OCI-LY1 (cell line): ENCODE measurements at regions not wholly inside any gene's neighbourhood (a gene's known extent, or its start where the extent isn't known, plus 50 kb on each side); places are given as distances from the start of the nearest gene placed in this dataset.

Source experiments
- H2AFZ ChIP-seq: fragments of 200-600 bp; sonication (generic), shearing (Covaris generic); 2 replicates; pipeline ENCODE4 v1.6.0; 2014; ENCODE audit warnings: antibody characterized with exemption, mild to moderate bottlenecking, low read length
- H3F3A ChIP-seq: fragments of 200-600 bp; sonication (generic), shearing (Covaris generic); 2 replicates; pipeline ENCODE4 v1.6.0; 2014; ENCODE audit warnings: mild to moderate bottlenecking, antibody characterized with exemption, low read length, moderate library complexity; ENCODE audit not compliant: insufficient read depth
- H3K27ac ChIP-seq: fragments of 200-600 bp; sonication (generic); 2 replicates; pipeline ENCODE4 v1.5.1; 2014; ENCODE audit warnings: low read length, mixed run types, mild to moderate bottlenecking, low read depth; ENCODE audit not compliant: poor library complexity, severe bottlenecking
- H3K27me3 ChIP-seq: fragments of 200-600 bp; sonication (generic); 2 replicates; pipeline ENCODE4 v1.6.0; 2014; ENCODE audit warnings: antibody characterized with exemption, mild to moderate bottlenecking, low read length, moderate library complexity; ENCODE audit not compliant: insufficient read depth
- H3K36me3 ChIP-seq: fragments of 200-600 bp; sonication (generic); 2 replicates; pipeline ENCODE4 v1.6.1; 2014; ENCODE audit warnings: mild to moderate bottlenecking, antibody characterized with exemption, low read length, moderate library complexity, mixed read lengths; ENCODE audit not compliant: insufficient read depth
- H3K4me1 ChIP-seq: fragments of 200-600 bp; sonication (generic); 2 replicates; pipeline ENCODE4 v1.5.1; 2014; ENCODE audit warnings: mild to moderate bottlenecking, low read length, moderate library complexity; ENCODE audit not compliant: insufficient read depth, severe bottlenecking
- H3K4me2 ChIP-seq: fragments of 200-600 bp; sonication (generic), shearing (Covaris generic); 2 replicates; pipeline ENCODE4 v1.6.1; 2014; ENCODE audit warnings: low read length
- H3K4me3 ChIP-seq: fragments of 200-600 bp; sonication (generic); 2 replicates; pipeline ENCODE4 v1.5.1; 2014; ENCODE audit warnings: low read length, low read depth, mild to moderate bottlenecking, mixed read lengths; ENCODE audit not compliant: poor library complexity, severe bottlenecking
- H3K79me2 ChIP-seq: fragments of 200-600 bp; shearing (Covaris generic); 2 replicates; pipeline ENCODE4 v1.6.1; 2016; ENCODE audit warnings: mixed run types, low read length, mixed read lengths; ENCODE audit not compliant: insufficient read depth
- H3K9ac ChIP-seq: fragments of 200-600 bp; sonication (generic), shearing (Covaris generic); 2 replicates; pipeline ENCODE4 v1.6.1; 2014; ENCODE audit warnings: mild to moderate bottlenecking, low read length, mixed read lengths
- H3K9me2 ChIP-seq: fragments of 200-600 bp; sonication (generic), shearing (Covaris generic); 2 replicates; pipeline ENCODE4 v1.6.1; 2014; ENCODE audit warnings: low read depth, mild to moderate bottlenecking, low read length, mixed read lengths
- H3K9me3 ChIP-seq: fragments of 200-600 bp; shearing (Covaris generic); 2 replicates; pipeline ENCODE4 v1.6.1; 2014; ENCODE audit warnings: low read length, mixed read lengths
- H4K20me1 ChIP-seq: fragments of 200-600 bp; sonication (generic), shearing (Covaris generic); 2 replicates; pipeline ENCODE4 v1.6.0; 2016; ENCODE audit warnings: mild to moderate bottlenecking, low read length; ENCODE audit not compliant: insufficient read depth
- EZH2 ChIP-seq: fragments of 200-600 bp; sonication (generic), shearing (Covaris generic); IDR thresholded peaks from 2 replicates; pipeline ENCODE4 v1.8.0; 2017; ENCODE audit warnings: borderline replicate concordance, mixed run types, mild to moderate bottlenecking, antibody characterized with exemption, low read length, moderate library complexity, mixed read lengths
- TF ChIP-seq, protein P1 (sequence below): fragments of 200-600 bp; sonication (generic), shearing (Covaris generic); IDR thresholded peaks from 2 replicates; pipeline ENCODE4 v1.5.1; 2017; ENCODE audit warnings: mild to moderate bottlenecking, antibody characterized with exemption, low read length, moderate library complexity, mixed read lengths

GRCh38 chr14:101151226-101151926 is 247.9 kb upstream of the RTL1 start:
- H3K27me3 ChIP-seq: no peaks in the 10 kb centered on the region
- H3K36me3 ChIP-seq: no peaks in the 10 kb centered on the region
- H2AFZ ChIP-seq: no peak overlapping the region
- no peak for TF ChIP-seq EZH2
- TF ChIP-seq, protein P1, sequence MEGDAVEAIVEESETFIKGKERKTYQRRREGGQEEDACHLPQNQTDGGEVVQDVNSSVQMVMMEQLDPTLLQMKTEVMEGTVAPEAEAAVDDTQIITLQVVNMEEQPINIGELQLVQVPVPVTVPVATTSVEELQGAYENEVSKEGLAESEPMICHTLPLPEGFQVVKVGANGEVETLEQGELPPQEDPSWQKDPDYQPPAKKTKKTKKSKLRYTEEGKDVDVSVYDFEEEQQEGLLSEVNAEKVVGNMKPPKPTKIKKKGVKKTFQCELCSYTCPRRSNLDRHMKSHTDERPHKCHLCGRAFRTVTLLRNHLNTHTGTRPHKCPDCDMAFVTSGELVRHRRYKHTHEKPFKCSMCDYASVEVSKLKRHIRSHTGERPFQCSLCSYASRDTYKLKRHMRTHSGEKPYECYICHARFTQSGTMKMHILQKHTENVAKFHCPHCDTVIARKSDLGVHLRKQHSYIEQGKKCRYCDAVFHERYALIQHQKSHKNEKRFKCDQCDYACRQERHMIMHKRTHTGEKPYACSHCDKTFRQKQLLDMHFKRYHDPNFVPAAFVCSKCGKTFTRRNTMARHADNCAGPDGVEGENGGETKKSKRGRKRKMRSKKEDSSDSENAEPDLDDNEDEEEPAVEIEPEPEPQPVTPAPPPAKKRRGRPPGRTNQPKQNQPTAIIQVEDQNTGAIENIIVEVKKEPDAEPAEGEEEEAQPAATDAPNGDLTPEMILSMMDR: no peak
- H3K9ac ChIP-seq: no peak overlapping the region
- H3K4me2 ChIP-seq: no peak overlapping the region
- H3K9me2 ChIP-seq: no peaks in the 10 kb centered on the region
- H3F3A ChIP-seq: no peaks in the 10 kb centered on the region
- H3K27ac ChIP-seq: no peak overlapping the region
- no peaks in the 10 kb centered on the region for H3K79me2 ChIP-seq
- H3K4me1 ChIP-seq: no peaks in the 10 kb centered on the region
- H4K20me1 ChIP-seq: no peaks in the 10 kb centered on the region
- no peak overlapping the region for H3K4me3 ChIP-seq
- no peaks in the 10 kb centered on the region for H3K9me3 ChIP-seq

DNA sequence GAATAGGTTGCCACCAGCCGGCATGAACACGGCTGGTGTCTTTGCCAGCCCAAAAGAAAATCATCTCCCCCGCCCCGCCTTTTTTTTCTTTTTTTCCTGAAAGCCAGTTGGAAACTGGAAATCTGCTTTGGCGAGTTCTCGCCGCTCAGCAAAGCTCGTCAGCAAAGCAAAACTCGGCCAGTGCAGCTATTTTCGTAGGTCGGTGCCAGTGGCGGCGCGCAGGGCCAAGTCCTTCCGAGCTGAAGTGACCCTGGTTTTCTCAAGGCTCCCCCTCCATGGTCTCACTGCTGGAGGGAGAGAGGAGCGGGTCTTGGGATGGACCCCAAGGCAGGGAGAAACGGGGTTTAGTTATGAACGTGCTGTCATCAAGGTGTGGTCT is 248.4 kb upstream of the RTL1 start:
- no peak overlapping the region for H3K4me2 ChIP-seq
- no peak overlapping the region for H3K4me3 ChIP-seq
- no peak for TF ChIP-seq EZH2
- TF ChIP-seq, protein P1: no peak
- H3F3A ChIP-seq: no peaks in the 10 kb centered on the region
- no peaks in the 10 kb centered on the region for H3K79me2 ChIP-seq
- no peak overlapping the region for H3K9ac ChIP-seq
- H3K9me3 ChIP-seq: no peaks in the 10 kb centered on the region
- no peaks in the 10 kb centered on the region for H3K4me1 ChIP-seq
- no peaks in the 10 kb centered on the region for H3K36me3 ChIP-seq
- no peaks in the 10 kb centered on the region for H3K27me3 ChIP-seq
- no peak overlapping the region for H3K27ac ChIP-seq
- no peaks in the 10 kb centered on the region for H3K9me2 ChIP-seq
- H4K20me1 ChIP-seq: no peaks in the 10 kb centered on the region
- H2AFZ ChIP-seq: no peak overlapping the region

DNA sequence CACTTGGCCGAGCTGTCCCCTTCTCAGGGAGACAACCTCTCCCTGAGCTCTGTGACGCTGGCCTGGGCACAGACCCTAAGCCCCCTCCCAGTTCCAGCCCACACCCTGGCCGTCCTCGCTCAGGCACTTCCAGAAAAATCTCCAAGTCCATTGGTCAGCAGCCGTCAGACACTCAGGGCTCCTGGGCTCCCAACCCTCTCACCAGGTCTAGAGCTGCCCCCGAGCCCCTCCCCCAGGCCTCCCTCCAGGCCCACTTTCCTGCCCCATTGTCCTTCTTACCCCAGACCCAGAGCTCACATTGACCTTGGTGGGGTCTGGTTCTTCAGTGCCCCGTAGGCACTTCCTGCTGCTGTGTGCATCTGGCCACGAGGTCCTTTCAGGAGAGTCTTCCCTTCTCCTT is 249.3 kb upstream of the RTL1 start:
- Histone ChIP-seq H3K36me3 (no peaks in the 10 kb centered on the region), H3K4me1 (no peaks in the 10 kb centered on the region), H3F3A (no peaks in the 10 kb centered on the region), H3K4me3 (no peak overlapping the region), H3K9me3 (no peaks in the 10 kb centered on the region), H3K4me2 (no peak overlapping the region), H3K9ac (no peak overlapping the region), H2AFZ (no peak overlapping the region), H3K9me2 (no peaks in the 10 kb centered on the region), H3K27ac (no peak overlapping the region), H3K79me2 (no peaks in the 10 kb centered on the region), H3K27me3 (no peaks in the 10 kb centered on the region), H4K20me1 (no peaks in the 10 kb centered on the region)
- TF ChIP-seq EZH2: no peak
- TF ChIP-seq, protein P1: no peak
